CD8-positive, alpha-beta memory T cell (primary cell): ENCODE measurements at regions not wholly inside any gene's neighbourhood (a gene's known extent, or its start where the extent isn't known, plus 50 kb on each side); places are given as distances from the start of the nearest gene placed in this dataset.
A peak's percentile ranks its signal among the peaks of the same experiment; 100 is the strongest.
"Not testable (repeated sequence)": the region's sequence is repeated elsewhere in the genome, so short reads cannot be mapped to it uniquely, and the experiment has no call there.

Experiments
- CTCF ChIA-PET: fragments of 350-600 bp; sonication (Branson Sonifier 250); formaldehyde crosslinking; loops from one replicate; lab custom pipeline; 2021; ENCODE audit warnings: antibody characterized with exemption; lab: Charles Lee
- POLR2A ChIA-PET: fragments of 350-600 bp; sonication (Branson Sonifier 250); formaldehyde crosslinking; loops from one replicate; lab custom pipeline; 2021; ENCODE audit warnings: antibody characterized with exemption; lab: Charles Lee
- DNase-seq, 5 donors: peaks; one replicate each; pipeline versions ENCODE4 v3.0.0 to v3.0.0-alpha.2; 2020 to 2022; ENCODE audit warnings: mixed read lengths in 1 of 5
- H3K27ac ChIP-seq: one replicate; pipeline ENCODE4 v1.7.0; 2013; ENCODE audit warnings: low read depth, mild to moderate bottlenecking, low read length, moderate library complexity
- H3K27me3 ChIP-seq: 2 replicates; pipeline ENCODE4 v1.7.0; 2013; ENCODE audit warnings: low read length, mild to moderate bottlenecking; ENCODE audit not compliant: insufficient read depth, poor library complexity, severe bottlenecking
- H3K36me3 ChIP-seq: 2 replicates; pipeline ENCODE4 v1.7.0; 2013; ENCODE audit warnings: mild to moderate bottlenecking, low read length, moderate library complexity; ENCODE audit not compliant: insufficient read depth
- H3K4me1 ChIP-seq: 2 replicates; pipeline ENCODE4 v1.7.0; 2013; ENCODE audit warnings: mild to moderate bottlenecking, low read length, moderate library complexity; ENCODE audit not compliant: insufficient read depth
- H3K4me3 ChIP-seq: 2 replicates; pipeline ENCODE4 v1.7.0; 2013; ENCODE audit warnings: mild to moderate bottlenecking, low read length
- H3K9me3 ChIP-seq: 2 replicates; pipeline ENCODE4 v1.7.0; 2013; ENCODE audit warnings: mild to moderate bottlenecking, low read length
- H3K27ac Mint-ChIP-seq, 8 donors: one replicate each; pipeline ENCODE4 v1.8.0; 2020 to 2021; ENCODE audit warnings: mixed read lengths in 8 of 8, mild to moderate bottlenecking in 6 of 8, inconsistent platforms in 3 of 8, moderate library complexity in 3 of 8
- H3K27me3 Mint-ChIP-seq, 2 donors: one replicate each; pipeline ENCODE4 v1.8.0; 2020 to 2021; ENCODE audit warnings: mixed read lengths in 2 of 2, mild to moderate bottlenecking in 1 of 2, moderate library complexity in 1 of 2
- H3K36me3 Mint-ChIP-seq, 3 donors: one replicate each; pipeline ENCODE4 v1.8.0; 2020 to 2021; ENCODE audit warnings: mixed read lengths in 3 of 3, inconsistent platforms in 1 of 3, mild to moderate bottlenecking in 1 of 3
- H3K4me1 Mint-ChIP-seq, 3 donors: one replicate each; pipeline ENCODE4 v1.8.0; 2020 to 2021; ENCODE audit warnings: mixed read lengths in 3 of 3, inconsistent platforms in 1 of 3, mild to moderate bottlenecking in 1 of 3
- H3K4me3 Mint-ChIP-seq, 7 donors: one replicate each; pipeline ENCODE4 v1.8.0; 2020 to 2021; ENCODE audit warnings: mixed read lengths in 7 of 7, mild to moderate bottlenecking in 6 of 7, moderate library complexity in 4 of 7, inconsistent platforms in 2 of 7
- H3K9me3 Mint-ChIP-seq, 5 donors: one replicate each; pipeline ENCODE4 v1.8.0; 2020 to 2022; ENCODE audit warnings: mixed read lengths in 5 of 5, mild to moderate bottlenecking in 3 of 5, moderate library complexity in 2 of 5, inconsistent platforms in 1 of 5

GRCh38 chr14:105857220-105857825, 330.9 kb downstream of the TMEM121 start:
- H3K27ac ChIP-seq: peak overlapping the region; percentile 20
- H3K27me3 ChIP-seq: no peaks in the 10 kb centered on the region
- peaks cover 48 to 90% (median 67%) of the 10 kb centered on the region in 3 donors for H3K4me1 Mint-ChIP-seq
- ChIA-PET CTCF (interaction anchor here (0.8 to 1.3 kb wide), 3 partner anchors 40 to 154 kb away, joined by 3 read pairs; no protein-coding TSS in a partner anchor), POLR2A (no interaction called here)
- no peaks in the 10 kb centered on the region for H3K36me3 ChIP-seq
- H3K9me3 ChIP-seq: no peaks in the 10 kb centered on the region
- peaks cover 0 to 5% (median 3%) of the 10 kb centered on the region in 3 donors for H3K36me3 Mint-ChIP-seq
- H3K4me1 ChIP-seq: peaks cover 49% of the 10 kb centered on the region
- no peaks in the 10 kb centered on the region for H3K9me3 Mint-ChIP-seq
- H3K4me3 Mint-ChIP-seq: peak overlapping the region in 6 of 7 donors; percentile 46 to 89 (median 77)
- peak in 3 of 5 donors; percentile 10 to 58 (median 40) for DNase-seq
- peak overlapping the region in 6 of 8 donors; percentile 78 to 96 (median 82) for H3K27ac Mint-ChIP-seq
- peaks cover 0 to 1% of the 10 kb centered on the region in 2 donors for H3K27me3 Mint-ChIP-seq
- H3K4me3 ChIP-seq: no peak overlapping the region

- peaks cover 52 to 97% (median 73%) of the 10 kb centered on the region in 3 donors for H3K4me1 Mint-ChIP-seq
- peak overlapping the region in 6 of 7 donors; percentile 46 to 89 (median 77) for H3K4me3 Mint-ChIP-seq
- Histone ChIP-seq H3K36me3 (no peaks in the 10 kb centered on the region), H3K27ac (peak overlapping the region; percentile 43), H3K4me1 (peaks cover 53% of the 10 kb centered on the region), H3K4me3 (no peak overlapping the region), H3K27me3 (no peaks in the 10 kb centered on the region), H3K9me3 (no peaks in the 10 kb centered on the region)
- peaks cover 0 to 5% of the 10 kb centered on the region in 2 donors for H3K27me3 Mint-ChIP-seq
- H3K36me3 Mint-ChIP-seq: peaks cover 0 to 5% (median 3%) of the 10 kb centered on the region in 3 donors
- no peaks in the 10 kb centered on the region for H3K9me3 Mint-ChIP-seq
- ChIA-PET CTCF (interaction anchor here (0.8 to 1.3 kb wide), 3 partner anchors 39 to 154 kb away, joined by 3 read pairs; no protein-coding TSS in a partner anchor), POLR2A (no interaction called here)
- DNase-seq: peak in 3 of 5 donors; percentile 36 to 70 (median 55)
- H3K27ac Mint-ChIP-seq: peak overlapping the region; percentile 23 to 96 (median 80)
Observed at GRCh38 chr14:105857826-105858675, 331.7 kb downstream of the TMEM121 start.

GRCh38 chr14:105858676-105859025, 332.3 kb downstream of the TMEM121 start:
- Mint-ChIP-seq H3K9me3 (no peaks in the 10 kb centered on the region), H3K36me3 (peaks cover 0 to 2% (median under 1%) of the 10 kb centered on the region in 3 donors), H3K4me1 (peaks cover 50 to 95% (median 69%) of the 10 kb centered on the region in 3 donors), H3K27ac (peak overlapping the region; percentile 23 to 96 (median 78)), H3K4me3 (peak overlapping the region in 6 of 7 donors; percentile 29 to 82 (median 52)), H3K27me3 (peaks cover 0 to 5% of the 10 kb centered on the region in 2 donors)
- ChIA-PET POLR2A (no interaction called here), CTCF (interaction anchor here (0.9 kb wide), 1 partner anchor 153 kb away, joined by 3 read pairs; no protein-coding TSS in a partner anchor)
- DNase-seq: peak in 1 of 5 donors; percentile 8
- Histone ChIP-seq H3K27ac (peak overlapping the region; percentile 43), H3K4me1 (peaks cover 53% of the 10 kb centered on the region), H3K9me3 (no peaks in the 10 kb centered on the region), H3K4me3 (no peak overlapping the region), H3K36me3 (no peaks in the 10 kb centered on the region), H3K27me3 (no peaks in the 10 kb centered on the region)

- not testable (repeated sequence) for H3K9me3 Mint-ChIP-seq
Observed at GRCh38 chr14:105859073-105859716, 332.8 kb downstream of the TMEM121 start.

GRCh38 chr14:105859717-105860614, 333.6 kb downstream of the TMEM121 start:
- Mint-ChIP-seq H3K4me1 (peaks cover 44 to 85% (median 65%) of the 10 kb centered on the region in 3 donors), H3K4me3 (peak overlapping the region in 5 of 7 donors; percentile 12 to 82 (median 56)), H3K9me3 (no peaks in the 10 kb centered on the region), H3K27ac (peak overlapping the region; percentile 64 to 96 (median 85)), H3K27me3 (peaks cover 0 to 5% of the 10 kb centered on the region in 2 donors), H3K36me3 (no peaks in the 10 kb centered on the region)
- Histone ChIP-seq H3K4me1 (peaks cover 52% of the 10 kb centered on the region), H3K9me3 (no peaks in the 10 kb centered on the region), H3K36me3 (no peaks in the 10 kb centered on the region), H3K27ac (peak overlapping the region; percentile 2), H3K4me3 (no peak overlapping the region), H3K27me3 (no peaks in the 10 kb centered on the region)
- DNase-seq: peak in 4 of 5 donors; percentile 36 to 83 (median 54)
- ChIA-PET POLR2A (no interaction called here), CTCF (interaction anchor here (1.2 kb wide), 1 partner anchor 145 kb away, joined by 3 read pairs; no protein-coding TSS in a partner anchor)

More at GRCh38 chr14:105859073-105859716, 332.8 kb downstream of the TMEM121 start:
- H3K27me3 Mint-ChIP-seq, H3K9me3 ChIP-seq, H3K36me3 ChIP-seq, POLR2A ChIA-PET, H3K4me3 ChIP-seq, H3K27me3 ChIP-seq, H3K36me3 Mint-ChIP-seq: not testable (repeated sequence)
- Mint-ChIP-seq H3K27ac (peak overlapping the region in 7 of 8 donors; percentile 57 to 96 (median 85)), H3K4me3 (peak overlapping the region in 5 of 7 donors; percentile 46 to 82 (median 57)), H3K4me1 (peaks cover 48 to 93% (median 68%) of the 10 kb centered on the region in 3 donors)
- CTCF ChIA-PET: interaction anchor here (0.9 to 1.2 kb wide), 2 partner anchors 146 to 152 kb away, joined by 3 read pairs; no protein-coding TSS in a partner anchor
- DNase-seq: peak in 2 of 5 donors; percentile 5 to 29
- Histone ChIP-seq H3K4me1 (peaks cover 53% of the 10 kb centered on the region), H3K27ac (peak overlapping the region; percentile 2)

- ChIA-PET CTCF (no interaction called here), POLR2A (no interaction called here)
- peak in 2 of 5 donors; percentile 0 to 30 for DNase-seq
- Mint-ChIP-seq H3K27ac (peak overlapping the region in 7 of 8 donors; percentile 64 to 85 (median 74)), H3K4me3 (peak overlapping the region in 5 of 7 donors; percentile 51 to 82 (median 65)), H3K27me3 (peaks cover 0 to 5% of the 10 kb centered on the region in 2 donors), H3K4me1 (peaks cover 41 to 77% (median 63%) of the 10 kb centered on the region in 3 donors), H3K9me3 (no peaks in the 10 kb centered on the region), H3K36me3 (no peaks in the 10 kb centered on the region)
- peaks cover 42% of the 10 kb centered on the region for H3K4me1 ChIP-seq
- no peak overlapping the region for H3K4me3 ChIP-seq
- H3K27me3 ChIP-seq: no peaks in the 10 kb centered on the region
- no peak overlapping the region for H3K27ac ChIP-seq
- H3K9me3 ChIP-seq: no peaks in the 10 kb centered on the region
- H3K36me3 ChIP-seq: no peaks in the 10 kb centered on the region
Observed at GRCh38 chr14:105860615-105861580, 334.5 kb downstream of the TMEM121 start.
